AG04450 (cell line): ENCODE measurements at regions not wholly inside any gene's neighbourhood (a gene's known extent, or its start where the extent isn't known, plus 50 kb on each side); places are given as distances from the start of the nearest gene placed in this dataset.

Experiments
- CTCF ChIA-PET: fragments of 300-600, 350-600 bp; formaldehyde crosslinking; extraction: SDS; loops from one replicate; lab custom pipeline; 2022; ENCODE audit warnings: antibody characterized with exemption, inconsistent platforms; lab: Charles Lee
- POLR2A ChIA-PET: fragments of 350-600 bp; formaldehyde crosslinking; extraction: SDS; loops from one replicate; lab custom pipeline; 2021; ENCODE audit warnings: antibody characterized with exemption, inconsistent platforms; lab: Yijun Ruan, JAX
- DNase-seq: peaks from one replicate; pipeline ENCODE4 v3.0.0-alpha.2; 2011; ENCODE audit warnings: low read depth, low spot score
- H3K27ac ChIP-seq: one replicate; pipeline ENCODE4 v1.5.1; 2012; ENCODE audit warnings: low read depth, low read length, control low read depth
- H3K27me3 ChIP-seq: one replicate; pipeline ENCODE4 v1.6.0; 2012; ENCODE audit warnings: low read length; ENCODE audit not compliant: control insufficient read depth, insufficient read depth
- H3K4me3 ChIP-seq: 2 replicates; pipeline ENCODE4 v1.5.1; 2011; ENCODE audit warnings: mild to moderate bottlenecking, low read depth, low read length, control low read depth
- H3K9me3 ChIP-seq: 2 replicates; pipeline ENCODE4 v1.5.1; 2012; ENCODE audit warnings: low read length; ENCODE audit not compliant: control insufficient read depth, insufficient read depth
- CTCF ChIP-seq: IDR thresholded peaks from 2 replicates; pipeline ENCODE4 v1.5.1; 2011; ENCODE audit warnings: low read depth, low read length, control low read depth, inconsistent platforms

- CTCF ChIA-PET: interaction anchor here (0.6 kb wide), 1 partner anchor 139 kb away, joined by 3 read pairs; no protein-coding TSS in a partner anchor
Observed at GRCh38 chr4:126850286-126850685, 782.5 kb upstream of the INTU start.

GRCh38 chr4:126851391-126851790, 781.4 kb upstream of the INTU start:
- Histone ChIP-seq H3K4me3 (no peak overlapping the region), H3K27ac (no peak overlapping the region), H3K9me3 (no peaks in the 10 kb centered on the region), H3K27me3 (no peaks in the 10 kb centered on the region)
- POLR2A ChIA-PET: no interaction called here
- DNase-seq: no peak
- no peak for TF ChIP-seq CTCF
- CTCF ChIA-PET: no interaction called here

More at GRCh38 chr4:126850286-126850685, 782.5 kb upstream of the INTU start:
- POLR2A ChIA-PET: no interaction called here
- Histone ChIP-seq H3K9me3 (no peaks in the 10 kb centered on the region), H3K27ac (no peak overlapping the region), H3K27me3 (no peaks in the 10 kb centered on the region), H3K4me3 (no peak overlapping the region)
- no peak for TF ChIP-seq CTCF
- peak; percentile 88 for DNase-seq

- POLR2A ChIA-PET: no interaction called here
- CTCF ChIA-PET: interaction anchor here (0.6 kb wide), 1 partner anchor 1624 kb away, joined by 5 read pairs; no protein-coding TSS in a partner anchor
- DNase-seq: no peak
- Histone ChIP-seq H3K9me3 (no peaks in the 10 kb centered on the region), H3K4me3 (no peak overlapping the region), H3K27ac (no peak overlapping the region), H3K27me3 (no peaks in the 10 kb centered on the region)
- TF ChIP-seq CTCF: no peak
Observed at GRCh38 chr4:126853715-126854114, 779.0 kb upstream of the INTU start.

GRCh38 chr4:126856906-126857305, 775.9 kb upstream of the INTU start:
- no peak for DNase-seq
- no peak for TF ChIP-seq CTCF
- H3K27me3 ChIP-seq: no peaks in the 10 kb centered on the region
- H3K9me3 ChIP-seq: no peaks in the 10 kb centered on the region
- POLR2A ChIA-PET: no interaction called here
- H3K27ac ChIP-seq: no peak overlapping the region
- CTCF ChIA-PET: no interaction called here
- H3K4me3 ChIP-seq: no peak overlapping the region

- no peaks in the 10 kb centered on the region for H3K9me3 ChIP-seq
- no peaks in the 10 kb centered on the region for H3K27me3 ChIP-seq
- no peak for DNase-seq
- ChIA-PET CTCF (no interaction called here), POLR2A (no interaction called here)
- no peak for TF ChIP-seq CTCF
- no peak overlapping the region for H3K4me3 ChIP-seq
- no peak overlapping the region for H3K27ac ChIP-seq
Observed at GRCh38 chr4:126859314-126859713, 773.4 kb upstream of the INTU start.
